Upper lobe of left lung (tissue), 4 donors: ENCODE measurements at regions not wholly inside any gene's neighbourhood (a gene's known extent, or its start where the extent isn't known, plus 50 kb on each side); places are given as distances from the start of the nearest gene placed in this dataset.
"Not testable (repeated sequence)": the region's sequence is repeated elsewhere in the genome, so short reads cannot be mapped to it uniquely, and the experiment has no call there.

Experiments
- EP300 ChIP-seq, 4 donors: sonication (generic); formaldehyde crosslinking; IDR thresholded peaks; one replicate each; pipeline ENCODE4 v1.5.1; 2017; ENCODE audit warnings: antibody characterized with exemption in 4 of 4, control low read depth in 2 of 4
- POLR2A ChIP-seq, 4 donors: fragments of 450-650 bp; IDR thresholded peaks; one replicate each; pipeline ENCODE4 v1.5.1; 2016 to 2017; ENCODE audit warnings: antibody characterized with exemption in 4 of 4, mild to moderate bottlenecking in 2 of 4
- POLR2AphosphoS5 ChIP-seq, 2 donors: sonication (generic); formaldehyde crosslinking; IDR thresholded peaks; one replicate each; pipeline ENCODE4 v1.5.1; 2017; ENCODE audit warnings: antibody characterized with exemption in 2 of 2
- TF ChIP-seq, protein P1 (sequence below), 6 experiments: fragments of 450-650 bp in 4 of 6; fragments of 200-600 bp in 2 of 6; sonication (generic) in 2 of 6; IDR thresholded peaks; one replicate each; pipeline ENCODE4 v1.5.1; 2016 to 2019; ENCODE audit warnings: antibody characterized with exemption in 6 of 6

DNA sequence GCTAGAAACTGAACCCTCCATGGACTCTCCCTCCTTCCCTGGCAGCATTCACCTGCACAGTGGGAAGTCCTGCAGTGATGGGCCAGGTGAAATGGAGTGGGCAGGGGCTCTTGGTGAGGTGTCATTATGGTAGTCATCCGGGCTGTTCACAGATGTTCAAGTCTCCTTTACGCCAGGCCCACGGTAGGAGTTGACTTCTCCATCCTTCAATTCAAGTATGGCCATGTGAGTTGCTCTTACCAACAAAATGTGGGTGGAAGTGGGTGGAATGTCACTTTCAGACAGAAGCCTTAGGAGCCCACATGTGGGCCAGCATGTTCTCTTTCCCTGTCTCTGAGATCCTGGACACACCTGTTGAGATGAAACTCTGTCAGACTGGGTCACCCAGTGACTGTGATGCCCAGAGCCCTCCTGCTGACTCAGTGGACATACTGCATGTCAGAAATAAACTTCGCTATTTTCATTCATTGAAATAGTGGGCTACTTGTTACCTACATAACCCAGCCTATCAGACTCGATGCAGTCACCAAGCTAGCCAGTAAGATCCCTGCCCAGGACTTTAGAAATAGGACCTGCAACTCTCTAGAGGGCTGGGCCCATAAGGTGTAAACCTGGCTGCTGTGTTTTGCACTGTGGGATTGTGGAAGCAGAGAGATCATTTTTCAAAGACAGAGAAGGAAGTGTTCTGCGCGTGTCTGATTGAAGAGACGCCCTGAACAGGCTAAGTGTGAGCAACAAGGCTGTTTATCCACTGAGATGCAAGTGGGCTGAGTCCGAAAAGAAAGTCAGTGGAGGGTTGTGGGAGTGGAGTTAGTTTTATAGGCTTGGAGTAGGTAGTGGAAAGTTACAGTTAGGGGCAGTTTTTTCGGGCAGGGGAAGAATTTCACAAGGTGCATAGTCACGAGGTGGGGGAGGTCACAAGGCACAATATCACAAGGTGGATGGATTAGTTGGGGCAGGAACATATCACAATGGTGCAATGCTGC lies 174.4 kb downstream of the TRIM43 start:
- TF ChIP-seq POLR2A, POLR2AphosphoS5, EP300 (IDR thresholded peaks at IDR 0.05): not testable (repeated sequence)
- TF ChIP-seq, protein P1, sequence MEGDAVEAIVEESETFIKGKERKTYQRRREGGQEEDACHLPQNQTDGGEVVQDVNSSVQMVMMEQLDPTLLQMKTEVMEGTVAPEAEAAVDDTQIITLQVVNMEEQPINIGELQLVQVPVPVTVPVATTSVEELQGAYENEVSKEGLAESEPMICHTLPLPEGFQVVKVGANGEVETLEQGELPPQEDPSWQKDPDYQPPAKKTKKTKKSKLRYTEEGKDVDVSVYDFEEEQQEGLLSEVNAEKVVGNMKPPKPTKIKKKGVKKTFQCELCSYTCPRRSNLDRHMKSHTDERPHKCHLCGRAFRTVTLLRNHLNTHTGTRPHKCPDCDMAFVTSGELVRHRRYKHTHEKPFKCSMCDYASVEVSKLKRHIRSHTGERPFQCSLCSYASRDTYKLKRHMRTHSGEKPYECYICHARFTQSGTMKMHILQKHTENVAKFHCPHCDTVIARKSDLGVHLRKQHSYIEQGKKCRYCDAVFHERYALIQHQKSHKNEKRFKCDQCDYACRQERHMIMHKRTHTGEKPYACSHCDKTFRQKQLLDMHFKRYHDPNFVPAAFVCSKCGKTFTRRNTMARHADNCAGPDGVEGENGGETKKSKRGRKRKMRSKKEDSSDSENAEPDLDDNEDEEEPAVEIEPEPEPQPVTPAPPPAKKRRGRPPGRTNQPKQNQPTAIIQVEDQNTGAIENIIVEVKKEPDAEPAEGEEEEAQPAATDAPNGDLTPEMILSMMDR (IDR thresholded peaks at IDR 0.05) = not testable (repeated sequence)
